HG03520 (cell line): ENCODE measurements at regions not wholly inside any gene's neighbourhood (a gene's known extent, or its start where the extent isn't known, plus 50 kb on each side); places are given as distances from the start of the nearest gene placed in this dataset.
"Not testable (repeated sequence)": the region's sequence is repeated elsewhere in the genome, so short reads cannot be mapped to it uniquely, and the experiment has no call there.

Experiments used
- ATAC-seq: cut with Tn5 transposase; IDR thresholded peaks from one replicate; pipeline ENCODE4 v1.9.1; 2021; ENCODE audit warnings: mild to moderate bottlenecking, moderate library complexity; ENCODE audit not compliant: unreplicated experiment

DNA sequence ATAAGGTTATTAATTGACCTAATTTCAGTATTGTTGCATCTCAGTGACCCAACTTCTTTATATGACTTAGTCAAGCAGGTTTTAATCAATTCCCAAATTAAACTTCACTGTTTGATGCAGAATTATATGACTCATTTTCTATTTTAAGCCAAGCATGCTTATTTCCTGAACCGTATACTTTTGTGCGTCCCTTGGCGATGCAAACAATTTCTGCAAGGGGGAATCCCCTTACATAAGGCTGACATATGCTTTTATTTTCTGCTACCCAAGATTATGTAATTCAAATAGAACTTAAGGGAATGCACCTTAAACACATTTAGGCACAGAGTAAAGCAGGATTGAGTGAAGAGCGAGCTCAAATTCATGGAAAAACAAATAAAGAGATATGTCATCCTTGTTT is 303.9 kb downstream of the PDCD6IP start:
- ATAC-seq: no peak

- no peak for ATAC-seq
Observed at GRCh38 chr3:34106379-34106778, 307.9 kb downstream of the PDCD6IP start.

- no peak for ATAC-seq
Observed at GRCh38 chr3:34106879-34107278, 308.4 kb downstream of the PDCD6IP start.

- peak; percentile 37 for ATAC-seq
Observed at GRCh38 chr3:34107669-34108068, 309.2 kb downstream of the PDCD6IP start.

DNA sequence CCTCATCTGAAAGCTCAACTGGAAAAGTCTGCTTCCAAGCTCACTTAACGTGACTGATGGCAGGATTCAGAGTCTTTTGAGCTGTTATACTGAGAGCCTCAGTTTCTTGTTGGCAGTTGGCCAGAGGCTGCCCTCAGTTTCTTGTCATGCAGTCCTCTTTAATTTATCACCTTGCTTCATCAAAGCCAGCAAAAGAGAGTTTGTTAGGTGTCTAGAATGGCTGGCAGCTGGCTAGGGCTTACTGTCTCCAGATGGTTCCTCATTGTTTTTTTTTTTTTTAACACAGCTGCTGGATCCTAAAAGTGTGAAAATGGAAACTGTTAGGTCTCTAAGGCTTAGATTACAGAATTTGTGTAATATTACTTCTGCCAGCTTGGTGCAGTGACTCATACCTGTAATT is 310.6 kb downstream of the PDCD6IP start:
- no peak for ATAC-seq

GRCh38 chr3:34109846-34110245 is 311.4 kb downstream of the PDCD6IP start:
- peak; percentile 52 for ATAC-seq

- no peak for ATAC-seq
Observed at GRCh38 chr3:34111361-34111760, 312.9 kb downstream of the PDCD6IP start.

DNA sequence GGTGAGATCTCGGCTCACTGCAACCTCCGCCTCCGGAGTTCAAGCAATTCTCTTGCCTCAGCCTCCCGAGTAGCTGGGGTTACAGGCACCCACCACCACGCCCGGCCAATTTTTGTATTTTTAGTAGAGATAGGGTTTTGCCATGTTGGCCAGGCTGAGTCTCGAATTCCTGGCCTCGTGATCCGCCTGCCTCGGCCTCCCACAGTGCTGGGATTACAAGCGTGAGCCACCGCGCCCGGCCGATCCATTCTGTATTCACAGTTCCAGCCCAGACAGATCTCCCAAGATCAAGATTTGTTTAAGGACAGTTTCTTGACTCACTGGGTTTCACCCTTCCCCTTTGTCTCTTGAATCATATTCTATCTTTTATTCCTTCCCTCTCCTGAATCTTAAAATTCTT is 313.8 kb downstream of the PDCD6IP start:
- ATAC-seq: not testable (repeated sequence)

- ATAC-seq: no peak
Observed at GRCh38 chr3:34131091-34131490, 332.7 kb downstream of the PDCD6IP start.

DNA sequence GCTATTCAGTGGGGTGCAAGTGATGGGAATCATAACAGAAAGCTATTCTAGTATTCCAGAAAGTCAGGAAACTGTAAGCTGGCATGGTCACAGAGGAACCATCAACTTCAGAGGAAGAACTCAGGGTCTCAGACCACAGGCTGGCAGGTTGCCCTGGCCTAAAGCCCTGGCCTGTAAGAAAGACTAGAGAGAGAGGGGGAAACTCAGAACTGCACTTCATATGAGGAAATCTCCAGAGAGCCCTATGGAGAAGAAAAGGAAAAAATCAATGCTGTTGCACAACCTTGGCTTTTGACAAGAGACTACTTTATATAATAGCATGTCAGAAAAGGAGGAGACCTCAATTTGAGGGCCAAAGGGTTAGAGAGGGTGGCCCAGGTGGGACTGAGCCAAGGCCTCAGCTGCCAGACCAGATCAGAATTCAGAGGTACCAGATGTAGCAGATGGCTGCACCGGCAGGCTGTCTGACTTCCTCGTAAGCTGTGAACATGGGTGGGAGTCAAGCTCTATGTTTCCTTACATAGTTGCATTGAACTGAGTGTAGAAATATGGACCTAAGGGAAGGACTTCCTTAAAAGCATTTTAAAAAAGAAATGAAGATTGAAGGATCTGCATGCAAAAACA is 333.8 kb downstream of the PDCD6IP start:
- ATAC-seq: no peak

GRCh38 chr3:34139566-34139965 is 341.1 kb downstream of the PDCD6IP start:
- no peak for ATAC-seq

GRCh38 chr3:34140616-34141015 is 342.2 kb downstream of the PDCD6IP start:
- no peak for ATAC-seq

DNA sequence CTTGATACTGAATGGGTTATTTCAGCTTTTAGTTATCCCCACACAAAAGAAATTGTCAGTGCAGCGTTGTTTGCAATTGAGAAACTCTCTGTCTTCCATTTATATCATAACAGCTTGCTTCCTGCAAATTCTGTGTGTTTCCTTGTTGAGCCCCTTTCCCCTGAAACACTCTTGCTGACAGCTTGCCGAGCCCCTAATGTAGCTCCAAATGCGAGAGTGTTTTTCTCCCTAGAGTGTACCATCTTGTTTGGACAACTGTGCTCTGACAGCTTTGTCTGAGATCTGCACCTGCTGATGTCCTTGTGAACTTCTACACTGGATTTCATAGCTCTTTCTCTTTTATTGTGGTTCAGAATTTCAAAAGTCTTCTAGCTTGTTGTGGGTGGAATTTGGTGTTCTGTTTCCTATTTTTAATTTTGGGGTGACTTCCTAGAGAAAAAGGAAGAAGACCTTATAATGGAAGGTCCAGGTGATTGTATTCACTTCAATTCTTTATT is 343.5 kb downstream of the PDCD6IP start:
- ATAC-seq: no peak

- no peak for ATAC-seq
Observed at GRCh38 chr3:34145796-34146195, 347.4 kb downstream of the PDCD6IP start.

DNA sequence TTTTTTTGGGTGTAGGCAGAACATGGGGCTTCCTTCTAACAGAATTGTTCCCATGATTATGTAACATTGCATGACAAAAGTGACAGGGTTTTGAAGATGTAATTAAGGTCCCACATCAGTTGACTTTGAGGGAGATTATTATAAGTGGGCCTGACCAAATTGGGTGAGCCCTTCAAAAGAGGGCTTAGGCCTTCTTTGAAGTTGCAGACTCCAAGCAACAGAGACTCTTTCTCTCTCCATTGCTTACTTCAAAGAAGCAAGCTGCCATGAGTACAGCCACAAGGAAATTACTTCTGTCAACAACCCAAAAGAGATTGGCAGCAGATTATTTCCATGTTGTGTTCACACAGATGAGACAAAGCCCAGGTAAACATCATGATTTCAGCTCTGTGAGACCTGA is 348.2 kb downstream of the PDCD6IP start:
- ATAC-seq: no peak

GRCh38 chr3:34150992-34151391 is 352.6 kb downstream of the PDCD6IP start:
- no peak for ATAC-seq

DNA sequence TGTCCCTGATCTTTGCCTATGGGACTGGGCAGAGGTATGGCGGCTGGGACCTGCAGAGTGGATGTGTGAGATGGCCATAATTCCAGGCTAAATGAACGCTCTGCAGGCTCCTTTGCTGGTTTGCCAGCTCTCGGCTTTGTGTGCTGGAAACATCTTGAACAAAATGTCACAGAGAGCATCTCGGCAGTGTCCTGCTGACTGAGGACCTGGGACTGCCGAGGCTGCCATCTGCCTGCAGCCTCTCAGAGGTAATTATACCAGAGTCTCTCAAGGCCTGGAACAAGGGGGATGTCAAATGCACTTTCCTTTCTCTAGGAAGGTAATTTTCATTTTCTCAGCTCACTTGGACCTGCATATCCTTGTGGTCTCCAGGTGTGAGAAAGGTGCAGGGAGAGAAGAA is 354.2 kb downstream of the PDCD6IP start:
- ATAC-seq: no peak

- ATAC-seq: peak; percentile 14
Observed at GRCh38 chr3:34155108-34155507, 356.7 kb downstream of the PDCD6IP start.

GRCh38 chr3:34155666-34156065 is 357.2 kb downstream of the PDCD6IP start:
- ATAC-seq: peak; percentile 53

- ATAC-seq: no peak
Observed at GRCh38 chr3:34157491-34157890, 359.1 kb downstream of the PDCD6IP start.

DNA sequence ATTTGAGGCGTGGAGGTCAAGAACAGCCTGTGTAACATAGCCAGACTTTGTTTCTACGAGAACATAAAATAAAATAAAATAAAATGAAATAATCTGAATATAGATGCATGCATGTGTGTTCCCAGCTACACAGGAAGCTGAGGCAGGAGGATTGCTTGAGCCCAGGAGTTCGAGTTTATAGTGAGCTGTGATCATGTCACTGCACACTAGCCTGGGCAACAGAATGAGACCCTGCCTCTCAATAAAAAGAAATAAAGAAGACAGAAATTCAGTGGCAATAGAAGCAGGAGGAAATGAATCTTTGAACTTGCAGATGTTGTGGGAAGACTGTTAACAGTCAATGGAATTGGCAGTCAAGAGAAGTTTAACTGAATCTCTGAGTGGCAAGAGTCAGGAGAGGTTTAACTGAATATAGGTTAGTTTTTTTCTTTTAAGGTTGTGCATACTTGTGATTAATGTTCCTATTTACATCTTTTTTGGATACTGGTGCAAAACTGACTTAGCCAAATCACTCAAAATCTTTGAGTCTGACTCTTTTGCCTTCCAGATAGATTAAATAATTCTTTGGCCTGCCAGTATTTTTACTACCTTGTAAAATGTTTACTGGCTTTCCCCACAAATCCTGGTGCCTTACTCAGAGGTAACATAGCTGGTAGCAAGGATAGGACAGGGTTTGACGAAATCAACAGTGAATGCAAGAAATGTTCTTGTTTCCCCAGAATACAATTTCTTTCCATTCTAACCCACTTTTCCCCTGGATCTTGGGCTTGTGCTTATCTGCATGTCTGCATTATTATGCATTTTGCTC is 361.4 kb downstream of the PDCD6IP start:
- no peak for ATAC-seq

DNA sequence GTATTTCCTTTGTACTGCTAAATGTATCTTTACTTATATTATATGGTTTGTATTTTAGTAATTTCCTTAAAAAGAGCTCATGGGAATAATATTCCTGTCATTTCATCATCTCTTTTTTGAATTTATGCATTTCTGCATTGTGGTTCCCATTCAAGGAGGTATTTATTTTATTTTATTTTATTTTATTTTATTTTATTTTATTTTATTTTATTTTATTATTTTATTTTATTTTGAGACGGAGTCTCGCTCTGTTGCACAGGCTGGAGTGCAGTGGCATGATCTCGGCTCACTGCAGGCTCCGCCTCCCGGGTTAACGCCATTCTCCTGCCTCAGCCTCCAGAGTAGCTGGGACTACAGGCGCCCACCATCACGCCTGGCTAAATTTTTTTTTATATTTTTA is 371.2 kb downstream of the PDCD6IP start:
- not testable (repeated sequence) for ATAC-seq
